NCI-H1092 treated with DMSO at 0.1 percent for 48 hours (cell line): ENCODE measurements at regions not wholly inside any gene's neighbourhood (a gene's known extent, or its start where the extent isn't known, plus 50 kb on each side); places are given as distances from the start of the nearest gene placed in this dataset.
"Not testable (repeated sequence)": the region's sequence is repeated elsewhere in the genome, so short reads cannot be mapped to it uniquely, and the experiment has no call there.

Source experiments
- DNase-seq: peaks from one replicate; lab custom pipeline; 2025; lab: John Stamatoyannopoulos, UW

GRCh38 chr5:110304176-110304575 is 422.3 kb downstream of the TMEM232 start:
- no peak for DNase-seq

GRCh38 chr5:110306650-110307049 is 419.8 kb downstream of the TMEM232 start:
- no peak for DNase-seq

GRCh38 chr5:110309222-110309621 is 417.2 kb downstream of the TMEM232 start:
- DNase-seq = no peak

DNA sequence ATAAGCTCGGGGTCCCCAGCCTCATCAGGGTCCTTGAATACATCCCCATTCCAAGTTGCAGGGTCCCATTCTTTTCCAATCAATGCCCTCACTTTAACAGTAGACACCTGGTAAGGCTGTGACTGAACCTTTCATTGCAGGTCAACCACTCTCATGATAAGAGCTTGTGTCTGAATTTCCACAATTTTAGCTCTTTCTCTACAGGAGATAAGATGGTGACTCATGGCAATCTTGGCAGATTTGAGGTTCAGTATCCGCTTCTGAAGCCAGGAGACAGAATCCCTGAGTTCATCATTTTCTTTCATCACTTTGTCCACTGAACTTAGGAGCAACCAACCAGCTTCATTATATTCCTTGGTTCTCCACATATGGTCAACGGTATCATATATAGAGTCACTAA is 409.9 kb downstream of the TMEM232 start:
- not testable (repeated sequence) for DNase-seq

GRCh38 chr5:110321117-110321516 is 405.4 kb downstream of the TMEM232 start:
- no peak for DNase-seq

- no peak for DNase-seq
Observed at GRCh38 chr5:110323357-110323756, 403.1 kb downstream of the TMEM232 start.

DNA sequence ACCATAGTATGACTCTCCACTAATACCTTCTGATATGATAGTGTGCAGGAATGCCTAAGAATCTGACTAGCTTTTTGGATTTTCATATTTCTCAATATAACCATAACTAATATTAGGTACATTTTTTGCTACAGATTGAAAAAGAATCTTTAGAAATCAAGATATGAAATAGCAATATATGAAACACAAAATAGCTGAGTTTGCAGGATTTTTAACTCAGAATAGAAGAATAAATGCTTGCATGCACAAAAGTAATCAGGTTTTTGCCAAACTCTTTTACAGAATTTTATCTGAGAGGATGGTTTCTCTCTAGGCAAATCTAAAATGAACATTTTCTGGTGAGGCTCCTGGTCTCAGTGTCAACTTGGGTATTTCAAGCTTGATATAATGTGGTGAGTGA is 402.6 kb downstream of the TMEM232 start:
- DNase-seq = no peak

DNA sequence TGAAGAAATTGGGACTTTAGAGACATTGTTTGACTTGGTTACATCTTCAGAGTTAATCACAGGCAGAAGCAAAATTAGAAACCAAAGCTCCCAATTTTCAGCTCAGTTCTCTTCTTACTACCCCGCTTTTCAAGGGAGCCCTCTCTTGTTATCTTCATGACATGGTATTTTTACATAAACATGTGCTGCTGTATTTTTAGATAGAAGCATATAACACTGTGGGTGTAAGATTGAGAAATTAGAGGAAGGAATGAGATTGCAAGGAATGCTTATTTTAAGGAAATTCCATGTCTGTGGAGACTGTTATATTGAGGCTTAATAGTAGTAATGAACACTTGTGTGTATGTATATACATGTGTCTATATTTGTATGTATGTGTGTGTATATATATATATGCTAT is 401.6 kb downstream of the TMEM232 start:
- no peak for DNase-seq

DNA sequence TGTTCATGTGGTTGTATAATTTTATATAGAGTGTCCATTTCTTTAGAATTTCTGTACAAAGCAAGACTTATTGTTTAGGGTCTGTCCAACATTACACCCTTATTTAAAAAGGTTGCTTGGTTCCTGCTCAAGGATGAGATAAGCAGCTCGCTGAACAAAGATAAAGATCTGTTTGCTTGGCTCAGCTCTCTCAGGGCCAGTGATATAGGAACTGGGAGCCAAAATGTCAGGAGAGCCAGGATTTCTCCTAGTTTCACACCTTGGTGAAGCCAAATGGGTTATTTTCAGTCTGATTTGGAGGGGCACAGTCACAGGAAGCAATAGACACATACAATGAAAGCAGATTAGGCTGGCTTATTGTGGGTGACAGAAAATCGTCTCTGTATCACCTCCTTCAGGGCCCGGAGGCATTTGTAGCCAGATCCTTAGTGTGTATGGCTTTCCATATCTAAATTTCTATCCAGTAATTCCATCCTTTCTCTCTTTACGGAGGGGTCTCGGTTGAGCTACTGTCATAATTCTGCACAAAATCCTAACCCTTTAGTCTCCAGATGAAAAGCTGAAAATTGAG is 396.4 kb downstream of the TMEM232 start:
- DNase-seq = no peak

GRCh38 chr5:110333384-110333783 is 393.1 kb downstream of the TMEM232 start:
- DNase-seq = no peak

DNA sequence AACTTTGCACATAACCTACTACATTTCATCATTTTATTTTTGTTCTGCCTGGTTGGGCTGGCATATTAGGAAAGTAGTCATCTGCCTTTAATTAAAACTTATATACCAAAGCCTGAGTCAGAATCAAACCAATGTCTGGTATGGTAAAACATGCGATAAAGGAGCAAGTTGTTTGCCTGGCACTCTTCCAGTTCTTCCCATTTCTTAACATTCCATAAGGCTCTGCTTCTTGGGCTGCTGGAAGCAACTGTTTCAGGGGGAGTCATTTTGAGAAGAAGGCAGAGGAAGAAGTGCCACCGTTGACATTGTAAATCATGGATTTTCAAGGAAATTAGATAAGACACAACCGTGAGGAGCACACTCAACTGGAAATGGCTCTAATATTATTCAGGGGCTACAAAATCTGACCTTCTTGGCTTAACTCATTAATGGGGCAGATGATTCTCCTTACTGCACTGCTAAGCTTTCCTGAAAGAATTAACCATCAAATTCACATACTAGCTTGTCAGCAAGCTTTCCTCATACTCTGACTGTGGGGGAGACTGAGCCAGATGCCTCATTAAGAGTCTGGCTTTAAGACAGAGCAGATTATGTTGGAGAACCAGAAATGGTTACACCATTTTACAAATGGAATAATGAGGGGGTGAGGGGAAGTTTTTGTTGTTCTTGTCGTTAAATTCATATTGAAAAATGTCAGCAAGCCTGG is 391.0 kb downstream of the TMEM232 start:
- no peak for DNase-seq

DNA sequence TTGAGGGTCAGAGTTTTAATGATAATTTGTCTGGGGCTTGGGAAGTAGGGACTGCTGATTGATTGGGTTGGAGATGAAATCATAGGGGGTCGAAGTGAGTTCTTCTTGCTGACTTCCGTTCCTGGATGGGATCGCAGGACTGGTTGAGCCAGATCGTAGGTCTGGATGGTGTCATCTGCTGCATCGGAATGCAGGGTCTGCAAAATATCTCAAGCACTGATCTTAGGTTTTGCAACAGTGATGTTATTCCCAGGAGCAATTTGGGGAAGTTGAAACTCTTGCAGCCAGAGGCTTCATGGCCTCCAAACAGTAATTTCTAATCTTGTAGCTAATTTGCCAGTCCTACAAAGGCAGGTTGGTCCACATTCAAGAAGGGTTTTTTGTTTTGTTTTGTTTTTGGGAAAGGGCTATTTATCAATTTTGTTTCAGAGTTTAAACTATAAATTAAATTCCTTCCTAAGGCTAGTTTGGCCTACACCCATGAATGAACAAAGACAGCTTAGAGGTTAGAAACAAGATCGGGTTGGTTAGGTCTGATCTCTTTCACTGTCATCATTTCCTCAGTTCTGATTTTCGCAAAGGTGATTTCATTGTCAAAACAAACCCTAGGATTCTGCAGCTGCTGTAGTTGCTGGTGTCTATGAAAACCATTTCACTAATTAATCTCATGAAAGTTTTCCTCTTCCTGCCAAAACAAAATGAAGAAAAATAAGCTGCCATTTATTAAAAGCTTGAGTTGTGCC is 388.0 kb downstream of the TMEM232 start:
- no peak for DNase-seq

- no peak for DNase-seq
Observed at GRCh38 chr5:110339399-110339798, 387.1 kb downstream of the TMEM232 start.

DNA sequence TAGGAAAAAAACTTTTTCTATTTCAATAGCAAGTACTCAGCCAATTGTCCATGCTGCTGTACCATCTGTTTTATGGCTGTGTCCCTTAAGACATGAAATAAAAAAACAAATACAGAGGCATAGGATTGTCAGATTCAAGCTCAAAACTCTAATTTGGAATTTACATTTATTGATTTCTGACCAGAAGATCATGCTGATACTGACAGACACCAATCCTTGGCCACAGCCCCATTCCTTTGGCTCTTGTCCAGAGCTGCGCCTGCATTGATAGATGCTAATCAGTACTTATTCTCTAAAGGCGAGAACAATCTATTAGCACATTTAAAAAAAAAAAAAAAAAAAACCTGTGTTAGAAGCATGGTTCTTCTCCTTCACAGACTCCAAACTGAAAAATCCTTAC is 384.6 kb downstream of the TMEM232 start:
- DNase-seq = no peak

DNA sequence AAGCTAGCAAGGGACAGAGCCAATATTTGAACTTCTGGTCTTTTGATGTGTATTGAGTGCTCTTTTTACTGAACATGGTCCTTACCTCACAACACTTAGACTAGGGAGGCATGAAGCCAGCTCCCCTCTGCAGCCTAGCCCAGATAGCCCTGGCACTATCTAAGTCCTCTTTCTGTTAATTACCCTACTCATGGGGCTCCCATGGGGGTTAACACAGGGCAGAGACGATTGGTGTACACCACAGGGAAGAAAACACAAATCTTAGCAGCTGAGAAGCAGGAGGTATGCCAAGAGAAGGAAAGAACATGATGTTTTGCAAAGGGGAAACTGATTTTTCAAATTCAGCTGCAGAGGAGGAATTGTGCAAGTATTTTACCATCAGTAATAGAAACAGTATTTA is 383.8 kb downstream of the TMEM232 start:
- DNase-seq = peak; percentile 20

GRCh38 chr5:110343616-110344015 is 382.9 kb downstream of the TMEM232 start:
- no peak for DNase-seq

DNA sequence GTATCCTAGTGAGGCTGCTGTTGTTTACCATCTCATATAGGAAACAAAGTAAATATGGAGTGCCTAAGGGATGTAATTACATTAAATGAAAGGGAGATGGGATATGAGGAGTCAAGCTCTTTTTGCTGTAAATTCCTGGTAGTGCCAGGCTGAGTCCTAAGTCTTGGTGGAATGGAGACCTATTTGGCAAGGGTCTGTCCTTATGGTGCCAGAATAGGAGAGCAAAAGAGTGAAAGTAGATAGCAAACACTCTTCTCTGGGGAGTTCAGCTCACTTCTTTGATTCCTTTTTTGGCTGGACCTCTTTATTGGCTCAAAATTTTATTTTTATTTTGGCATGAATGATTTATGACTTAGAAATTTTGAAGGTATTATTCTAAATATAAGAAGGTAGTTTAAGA is 380.8 kb downstream of the TMEM232 start:
- DNase-seq = no peak

DNA sequence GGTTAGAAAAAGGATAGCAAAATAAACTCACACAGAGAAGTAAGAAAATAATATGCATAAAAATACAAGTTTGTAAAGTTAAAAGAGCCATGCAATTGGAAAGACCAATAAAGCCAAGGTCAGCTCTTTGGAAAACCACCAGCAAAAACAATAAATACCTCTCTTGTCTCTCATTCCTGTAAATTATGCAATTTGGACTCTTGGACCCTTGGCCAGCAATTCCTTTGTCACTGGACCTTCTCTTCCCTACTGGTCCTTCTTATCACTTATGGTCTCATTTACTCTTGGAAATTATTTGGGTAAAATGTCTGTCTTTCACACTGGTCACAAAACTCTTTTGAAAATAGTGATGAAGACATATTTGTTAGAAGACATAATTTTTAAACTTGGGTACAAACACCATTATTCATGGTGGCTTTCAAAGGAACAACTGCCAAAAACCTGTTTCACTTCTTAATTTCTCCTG is 379.5 kb downstream of the TMEM232 start:
- no peak for DNase-seq

DNA sequence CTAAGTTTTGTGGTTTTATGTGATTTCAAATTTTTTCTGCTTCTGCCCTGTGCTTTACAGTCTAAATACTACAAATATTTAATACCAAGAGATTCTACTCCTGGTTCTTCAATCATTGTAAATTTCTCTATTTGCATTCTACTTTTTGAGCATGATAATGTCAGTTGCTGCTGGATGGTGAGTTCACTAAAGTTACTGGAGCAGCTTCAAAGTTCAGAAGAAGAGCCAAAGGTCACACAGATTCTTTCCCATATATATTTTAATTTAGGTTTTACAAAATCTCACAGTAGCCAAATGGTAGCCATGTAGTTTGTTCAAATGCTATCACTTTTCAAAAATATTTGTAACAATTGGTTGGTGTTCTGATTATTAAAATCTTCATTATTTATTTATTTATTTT is 378.7 kb downstream of the TMEM232 start:
- no peak for DNase-seq

- no peak for DNase-seq
Observed at GRCh38 chr5:110351430-110351829, 375.0 kb downstream of the TMEM232 start.

- no peak for DNase-seq
Observed at GRCh38 chr5:110354311-110354710, 372.2 kb downstream of the TMEM232 start.

DNA sequence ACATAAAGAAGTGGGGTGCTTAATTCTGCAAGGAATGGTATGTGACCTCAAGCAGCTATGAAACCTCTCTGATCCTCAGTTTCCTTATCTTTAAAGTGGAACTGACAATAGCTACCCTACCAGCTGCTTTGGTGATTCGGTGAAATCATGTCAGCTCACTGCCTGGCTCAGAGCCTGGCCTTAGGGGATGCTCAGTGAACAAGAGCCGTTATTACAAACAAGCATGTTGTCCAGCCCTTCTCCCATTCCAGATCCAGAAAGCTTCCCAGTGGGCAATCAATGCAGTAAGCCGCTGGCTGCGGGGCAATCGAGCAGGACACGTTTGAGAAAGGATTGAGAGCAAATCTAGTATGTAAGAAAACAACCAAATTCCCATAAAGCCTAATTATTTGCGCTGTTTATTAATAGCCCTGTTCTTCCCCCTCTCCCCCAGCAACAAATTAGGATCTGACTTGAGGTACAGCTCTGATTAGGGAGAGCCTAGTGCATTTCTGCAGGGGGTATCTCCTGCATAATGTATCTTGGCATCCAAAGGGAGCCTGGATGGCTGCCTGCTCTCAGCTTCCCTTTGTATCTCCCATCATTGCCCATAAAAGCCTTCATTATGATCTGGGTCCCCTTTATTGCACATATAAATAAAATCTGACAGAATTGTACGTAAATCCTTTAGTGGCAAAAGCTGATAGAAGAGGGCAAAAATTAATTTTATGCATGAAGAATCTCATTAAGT is 371.4 kb downstream of the TMEM232 start:
- peak; percentile 64 for DNase-seq

GRCh38 chr5:110356677-110357076 is 369.8 kb downstream of the TMEM232 start:
- DNase-seq = no peak
